ENCODE measurements at regions not wholly inside any gene's neighbourhood (a gene's known extent, or its start where the extent isn't known, plus 50 kb on each side); places are given as distances from the start of the nearest gene placed in this dataset.

GRCh38 chr20:40797425-40797824, 108.4 kb upstream of the MAFB start:
- no TSS peak for BruUV-seq (replicated peaks)
- intact Hi-C loops (cut with micrococcal nuclease): loop anchor here (1.0 to 5.0 kb wide), 2 partner anchors 150 to 166 kb away; no protein-coding TSS in a partner anchor
- POLR2A ChIA-PET: no interaction called here

More at GRCh38 chr20:40797425-40797824, 108.4 kb upstream of the MAFB start:
- no peaks in the 10 kb centered on the region for H4K20me1 ChIP-seq (ENCODE audit: insufficient read depth)
- peak; percentile 91 for ATAC-seq
- ChIA-PET RAD21 (ENCODE audit: low non-redundant PET in 1 of 2, low total read pairs in 2 of 2, uncharacterized antibody in 2 of 2, unreplicated experiment in 2 of 2) (interaction anchor here (1.1 to 1.5 kb wide), 3 partner anchors 148 to 166 kb away, joined by 3 to 7 read pairs (median 6); no protein-coding TSS in a partner anchor), CTCF (interaction anchor here (0.7 to 2.3 kb wide), 6 partner anchors 8 to 166 kb away, joined by 3 to 13 read pairs (median 5); no protein-coding TSS in a partner anchor)
- no peak overlapping the region for H3K9ac ChIP-seq (ENCODE audit: low read length)
- no peak overlapping the region for H3K4me2 ChIP-seq (ENCODE audit: low read length)
- H3K4me3 ChIP-seq (replicated peaks in 1 of 2; ENCODE audit: low read depth in 1 of 2, low read length in 2 of 2): no peak overlapping the region
- H3K79me2 ChIP-seq (ENCODE audit: insufficient read depth, low read length): no peaks in the 10 kb centered on the region
- peaks cover 29% of the 10 kb centered on the region for H3K27me3 ChIP-seq (ENCODE audit: insufficient read depth, low read length)
- H2AFZ ChIP-seq (ENCODE audit: low read depth, low read length, poor library complexity, severe bottlenecking): peak overlapping the region; percentile 77
- H3K9me3 ChIP-seq (ENCODE audit: control insufficient read depth in 1 of 2, insufficient read depth in 1 of 2, low read depth in 1 of 2, low read length in 2 of 2): no peaks in the 10 kb centered on the region
- no peaks in the 10 kb centered on the region for H3K36me3 ChIP-seq (ENCODE audit: control insufficient read depth in 1 of 2, insufficient read depth in 2 of 2, low read length in 2 of 2)
- no peak overlapping the region for H3K27ac ChIP-seq (ENCODE audit: low read depth, low read length)
- H3K4me1 ChIP-seq (ENCODE audit: control insufficient read depth in 1 of 2, insufficient read depth in 2 of 2, low read length in 2 of 2): no peaks in the 10 kb centered on the region
- no peaks in the 10 kb centered on the region for H3K9me2 ChIP-seq (ENCODE audit: insufficient read depth)
- TF ChIP-seq FOSL1 (IDR thresholded peaks at IDR 0.05; ENCODE audit: low read depth) (no peak), RAD21 (IDR thresholded peaks at IDR 0.05; ENCODE audit: low read depth) (peak; percentile 72), CTCF (IDR thresholded peaks at IDR 0.05 in 2 of 3, conservative IDR thresholded peaks at IDR 0.05 in 1 of 3; ENCODE audit: borderline replicate concordance in 1 of 3, insufficient read depth in 1 of 3, low read depth in 2 of 3, low read length in 2 of 3) (peak; percentile 63 to 76 (median 68); a peak in 5 of 6 replicates), MAX (IDR thresholded peaks at IDR 0.05) (no peak), TCF7L2 (IDR thresholded peaks at IDR 0.05; ENCODE audit: borderline replicate concordance, extremely low read depth, insufficient read depth, insufficient read length) (no peak), JUND (IDR thresholded peaks at IDR 0.05) (no peak), CEBPB (IDR thresholded peaks at IDR 0.05; ENCODE audit: low read depth) (no peak)
- peak; percentile 23 for DNase-seq (ENCODE audit: low read depth, low spot score)
